ENCODE measurements at regions not wholly inside any gene's neighbourhood (a gene's known extent, or its start where the extent isn't known, plus 50 kb on each side); places are given as distances from the start of the nearest gene placed in this dataset.

DNA sequence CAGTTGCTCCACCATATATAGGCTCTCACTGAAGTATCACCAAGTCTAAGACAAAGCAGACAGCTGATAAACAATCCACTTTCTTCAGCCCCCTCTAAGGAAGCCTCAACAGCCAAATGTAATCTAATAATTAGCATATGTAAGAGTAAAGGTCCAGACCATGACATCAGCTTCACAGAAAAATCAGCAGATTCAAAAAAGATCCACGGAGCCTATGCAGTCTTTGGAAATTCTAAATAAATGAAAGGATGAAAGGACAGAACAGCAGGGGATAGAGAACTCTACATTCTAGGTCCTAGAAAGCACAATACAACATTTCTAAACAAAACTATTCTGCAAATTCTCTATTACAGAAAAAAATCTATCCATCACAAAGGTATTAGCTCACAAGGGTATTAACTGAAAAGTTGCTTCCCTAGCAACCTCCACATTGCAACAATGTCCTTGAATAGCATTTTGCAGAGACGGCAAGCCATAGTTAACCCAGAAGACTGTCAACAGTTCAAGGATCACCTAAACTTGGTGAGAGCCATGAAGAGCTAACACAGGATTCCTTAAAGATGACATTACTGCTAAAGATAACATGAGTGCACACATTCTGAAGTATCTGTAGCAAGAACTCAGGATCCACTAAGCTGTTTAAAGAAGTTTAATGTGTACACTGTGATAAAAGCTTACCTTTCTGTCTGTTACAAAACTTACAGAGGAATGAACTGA, 74.3 kb downstream of the SIPA1L2 start:
- DNase-seq: no peak

DNA sequence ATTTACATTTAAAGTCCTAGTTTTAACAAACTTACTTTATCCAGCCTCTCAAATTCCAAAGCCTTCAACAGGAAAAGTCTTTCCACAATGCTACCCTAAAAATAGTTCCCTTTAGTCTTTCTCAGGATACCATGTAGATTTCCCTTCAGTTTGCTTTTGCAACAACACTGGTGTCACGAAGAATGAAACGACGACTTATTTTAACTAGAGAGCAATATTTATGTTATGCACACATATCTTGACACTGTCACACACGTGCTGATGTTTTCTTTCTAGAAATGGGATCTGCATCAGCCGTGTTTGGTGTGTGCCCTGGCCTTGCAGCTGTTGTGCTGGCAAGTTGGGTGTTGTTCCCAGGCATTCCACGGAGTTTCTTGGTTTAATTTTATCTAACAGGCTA, 75.5 kb downstream of the SIPA1L2 start:
- no peak for DNase-seq

- no peak for DNase-seq
Observed at GRCh38 chr1:232553809-232554208, 76.1 kb downstream of the SIPA1L2 start.

DNA sequence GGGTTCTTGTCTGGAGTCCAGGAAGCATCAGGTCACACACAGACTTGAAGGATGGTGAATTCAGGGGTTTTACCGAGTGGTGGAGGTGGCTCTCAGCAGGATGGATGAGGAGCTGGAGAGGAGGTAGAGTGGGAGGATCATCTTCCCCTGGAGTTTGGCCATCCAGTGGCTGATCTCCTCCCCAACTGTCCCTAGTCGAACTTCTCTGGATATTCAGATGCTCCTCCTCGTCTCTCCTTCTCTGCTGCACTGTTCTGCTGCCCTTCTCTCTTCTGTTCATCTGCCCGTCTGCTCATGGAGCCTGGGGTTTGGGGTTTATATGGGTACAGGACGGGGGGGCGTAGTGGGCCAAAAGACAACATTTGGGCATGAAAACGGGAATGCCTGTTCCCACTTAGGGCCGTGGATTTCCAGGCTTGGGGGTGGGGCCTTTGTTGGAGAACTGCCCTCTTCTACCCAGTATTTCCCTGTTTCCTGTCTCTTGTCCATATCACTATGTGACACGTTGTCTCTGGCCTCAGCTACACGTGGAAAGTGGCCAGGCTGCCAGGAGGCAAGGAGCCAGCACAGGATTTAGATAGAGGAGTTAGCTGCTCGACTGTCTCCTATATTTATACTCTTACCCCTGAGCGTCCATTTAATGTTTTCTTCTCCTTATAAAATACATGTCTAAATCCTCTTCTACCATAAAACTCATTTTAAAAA, 76.7 kb downstream of the SIPA1L2 start:
- no peak for DNase-seq

GRCh38 chr1:232551386-232551785, 78.5 kb downstream of the SIPA1L2 start:
- no peak for DNase-seq

DNA sequence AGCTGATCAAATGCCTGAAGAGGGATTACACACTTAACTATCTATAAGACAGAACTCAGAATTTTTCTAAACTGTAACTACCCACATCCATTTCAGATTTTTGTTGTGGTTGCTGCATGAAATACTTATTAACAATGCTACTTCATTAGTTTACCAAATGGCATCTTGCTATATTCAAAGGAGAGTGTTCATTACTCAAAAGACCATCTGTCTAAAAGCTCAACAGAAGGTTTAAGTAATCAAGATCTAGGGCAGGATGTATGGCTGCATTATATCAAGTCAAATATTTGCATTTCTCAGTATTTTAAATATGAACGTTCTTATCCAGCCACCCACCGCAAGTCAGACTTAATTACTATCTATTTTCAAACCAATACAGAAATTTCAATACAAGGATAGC, 79.9 kb downstream of the SIPA1L2 start:
- DNase-seq: no peak

GRCh38 chr1:232548691-232549090, 81.2 kb downstream of the SIPA1L2 start:
- DNase-seq: no peak

- DNase-seq: no peak
Observed at GRCh38 chr1:232547938-232548484, 81.9 kb downstream of the SIPA1L2 start.

- no peak for DNase-seq
Observed at GRCh38 chr1:232542633-232543593, 87.0 kb downstream of the SIPA1L2 start.

GRCh38 chr1:232538943-232539302, 91.0 kb downstream of the SIPA1L2 start:
- DNase-seq: no peak

- no peak for DNase-seq
Observed at GRCh38 chr1:232538224-232538942, 91.5 kb downstream of the SIPA1L2 start.

DNA sequence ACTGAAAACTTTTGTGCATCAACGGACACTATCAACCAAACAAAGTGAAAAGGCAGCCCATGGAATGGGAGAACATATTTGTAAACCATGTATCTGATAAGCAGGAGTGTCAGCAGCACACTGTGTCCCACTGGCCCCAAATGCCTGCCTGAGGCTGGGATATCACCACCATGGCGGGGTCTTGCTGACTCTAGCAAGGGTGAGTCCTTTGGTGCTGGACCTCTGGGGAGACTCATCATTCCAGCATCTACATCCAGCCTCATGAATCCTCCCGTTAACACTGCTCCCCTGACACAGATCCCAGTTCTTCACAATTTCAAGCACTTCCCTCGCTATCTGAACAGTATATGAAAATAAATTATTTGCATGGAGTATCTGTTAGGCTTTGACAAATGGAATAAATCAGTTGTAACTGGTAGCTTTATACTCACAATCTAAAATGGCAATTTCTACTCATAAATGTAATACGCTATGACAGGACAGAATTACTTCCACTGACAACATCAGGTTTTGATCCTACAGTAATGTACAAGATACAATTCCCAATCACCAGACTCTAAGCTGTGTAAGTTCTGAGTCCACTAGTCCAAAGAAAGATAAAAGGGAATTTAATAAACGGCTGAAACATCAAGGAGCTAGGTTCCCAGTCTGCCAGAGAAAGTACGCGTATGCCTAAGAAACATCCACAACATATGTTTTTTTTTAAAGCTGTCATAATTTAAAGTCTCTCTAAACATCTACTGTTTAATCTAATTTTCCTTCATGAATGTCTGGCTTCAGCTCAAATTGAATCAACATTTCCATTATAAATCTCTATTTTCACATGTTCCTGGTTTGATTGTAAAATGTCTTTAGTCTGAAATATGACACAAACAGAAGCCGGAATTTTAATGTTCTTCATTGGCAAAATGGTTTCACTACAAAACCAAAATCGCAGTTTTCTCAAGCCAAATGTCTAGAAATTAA, 95.1 kb downstream of the SIPA1L2 start:
- no peak for DNase-seq

GRCh38 chr1:232533328-232533727, 96.6 kb downstream of the SIPA1L2 start:
- no peak for DNase-seq

DNA sequence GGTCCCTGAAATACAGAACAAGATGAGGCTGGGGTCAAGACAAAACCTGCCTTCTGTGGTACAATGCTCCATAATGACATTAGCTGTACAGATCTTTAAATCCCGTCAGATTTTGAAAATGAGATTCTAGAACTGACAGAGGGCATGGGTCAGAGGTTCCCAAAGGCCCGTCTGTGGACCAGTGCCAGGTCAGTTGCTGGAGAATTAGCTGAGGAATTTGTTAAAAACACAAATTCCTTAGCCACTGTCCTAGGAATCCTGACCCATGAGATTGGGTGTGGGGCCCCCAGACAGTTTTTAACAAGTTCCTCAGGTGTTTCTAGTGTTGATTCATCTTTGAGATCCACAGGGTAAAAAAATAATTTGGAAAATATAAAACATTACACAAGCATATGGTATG, 97.0 kb downstream of the SIPA1L2 start:
- no peak for DNase-seq

DNA sequence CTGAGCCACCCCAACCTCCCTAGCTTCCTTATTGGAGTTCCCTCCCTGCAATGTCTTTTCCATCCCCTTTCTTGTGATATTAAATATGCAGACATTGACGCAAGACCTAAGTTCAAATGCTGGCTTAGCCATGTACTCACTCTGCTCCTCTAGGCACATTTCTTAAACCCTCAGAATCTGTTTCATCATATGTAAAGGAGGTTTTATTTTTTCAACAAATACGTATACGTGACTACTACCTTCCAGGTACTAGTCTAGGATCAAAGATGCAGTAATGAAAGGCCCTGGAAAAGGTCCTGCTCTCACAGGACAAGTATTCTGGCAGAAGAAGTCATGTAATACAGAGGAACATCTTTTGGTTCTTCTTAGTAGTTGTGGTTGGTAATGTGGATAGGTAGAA, 98.6 kb downstream of the SIPA1L2 start:
- no peak for DNase-seq

- no peak for DNase-seq
Observed at GRCh38 chr1:232529747-232530146, 100.2 kb downstream of the SIPA1L2 start.

DNA sequence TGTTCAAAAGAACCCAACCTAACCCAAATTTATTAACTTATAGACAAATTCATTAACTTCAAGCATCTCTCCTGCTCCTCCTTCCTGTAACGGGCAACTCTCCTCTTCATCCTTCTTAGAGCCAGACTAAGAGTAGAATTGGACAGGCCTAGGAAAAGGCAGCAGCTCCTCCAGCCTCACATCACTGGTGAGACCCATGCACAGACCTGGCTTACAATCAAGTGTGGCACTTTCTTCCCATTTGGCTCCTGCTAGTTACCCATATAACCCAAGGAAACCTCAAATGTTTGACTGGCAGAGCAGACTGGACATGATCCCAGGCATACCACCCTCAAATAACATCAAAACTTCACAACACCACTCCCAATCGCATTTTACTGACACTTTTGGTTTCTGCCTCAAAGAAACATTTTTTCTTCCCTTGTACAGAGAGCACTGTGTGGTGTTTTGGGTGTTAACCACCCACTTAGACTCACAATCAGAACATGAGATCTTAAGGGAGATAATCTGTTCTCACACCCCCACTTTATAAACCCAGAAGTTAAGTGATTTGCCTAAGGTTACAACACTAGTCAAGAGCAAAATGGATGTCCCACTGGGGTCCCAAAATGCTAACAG, 101.4 kb downstream of the SIPA1L2 start:
- no peak for DNase-seq

DNA sequence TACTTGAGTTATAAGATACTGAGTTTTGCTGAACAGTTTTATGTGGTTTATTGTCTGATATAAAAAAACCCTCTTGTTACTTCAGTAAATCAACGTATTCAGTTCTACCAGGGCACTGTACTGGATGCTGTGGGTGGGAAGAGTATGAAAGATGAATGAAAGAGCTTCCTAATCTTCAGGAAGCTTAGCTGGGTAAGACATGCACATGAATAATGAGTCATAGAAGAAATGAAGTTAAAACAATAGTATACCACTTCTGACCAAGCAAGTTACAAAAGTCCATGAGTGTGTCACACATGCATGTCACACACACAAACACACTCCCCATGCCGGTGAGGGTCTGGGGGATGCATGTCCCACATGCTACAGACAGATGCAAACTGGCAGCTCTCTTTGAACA, 105.9 kb downstream of the SIPA1L2 start:
- DNase-seq: no peak

GRCh38 chr1:232522189-232522588, 107.7 kb downstream of the SIPA1L2 start:
- DNase-seq: no peak

DNA sequence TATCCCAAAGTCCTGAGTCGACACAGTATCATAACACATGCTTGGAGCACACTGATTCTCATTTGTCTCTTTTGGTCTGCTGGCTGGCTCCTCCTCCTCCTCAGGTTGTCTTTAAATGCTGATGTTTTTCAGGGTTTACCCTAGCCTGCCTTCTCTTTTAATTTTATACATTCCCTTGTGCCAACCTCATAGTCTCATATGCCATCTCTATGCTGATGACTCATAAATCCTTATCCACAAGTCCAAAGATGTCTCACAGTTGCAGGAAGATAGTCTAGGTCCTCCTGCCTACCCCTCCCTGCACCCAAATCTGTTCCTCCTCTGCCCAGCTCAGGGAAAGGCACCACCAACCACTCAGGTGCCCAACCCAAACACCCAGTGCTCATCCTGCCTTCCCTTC, 108.3 kb downstream of the SIPA1L2 start:
- DNase-seq: no peak

- DNase-seq: no peak
Observed at GRCh38 chr1:232519186-232519585, 110.7 kb downstream of the SIPA1L2 start.

All from CD4-positive, alpha-beta T cell treated with Interleukin-6 for 4 hours (primary cell).